ENCODE measurements at regions not wholly inside any gene's neighbourhood (a gene's known extent, or its start where the extent isn't known, plus 50 kb on each side); places are given as distances from the start of the nearest gene placed in this dataset.

DNA sequence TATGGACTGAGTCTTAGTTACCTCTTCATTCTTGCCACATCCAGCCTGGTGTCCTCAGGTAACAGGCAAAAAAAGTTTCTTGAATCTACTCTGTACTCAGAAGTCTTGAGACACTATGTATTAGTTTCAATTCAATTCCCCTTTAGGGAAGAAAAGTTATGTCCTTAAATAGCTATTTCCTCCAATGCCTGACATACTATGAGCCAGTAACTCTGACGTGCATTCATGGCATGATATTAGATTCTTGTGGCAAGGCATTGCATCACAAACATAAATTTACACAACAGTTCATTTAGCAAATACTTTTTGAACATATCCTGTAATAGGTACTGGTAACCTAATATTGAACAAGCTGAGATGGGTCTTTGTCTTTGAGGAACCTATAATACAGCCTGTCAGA, 109.3 kb upstream of the FOXB1 start:
- TF ChIP-seq CTCF (IDR thresholded peaks at IDR 0.05 in 8 of 11, conservative IDR thresholded peaks at IDR 0.05 in 3 of 11) (no peak), POLR2AphosphoS5 (IDR thresholded peaks at IDR 0.05) (no peak), POLR2A (IDR thresholded peaks at IDR 0.05) (no peak)

Measured in spleen (tissue), 7 donors.